Aorta (tissue), 5 donors: ENCODE measurements at regions not wholly inside any gene's neighbourhood (a gene's known extent, or its start where the extent isn't known, plus 50 kb on each side); places are given as distances from the start of the nearest gene placed in this dataset.
A peak's percentile ranks its signal among the peaks of the same experiment; 100 is the strongest.

ENCODE experiments used
- ATAC-seq: fragments of 200-7000 bp; cut with Tn5 transposase; one replicate; pipeline ENCODE4 v1.9.1; 2022; ENCODE audit warnings: moderate library complexity; ENCODE audit not compliant: low FRiP score
- DNase-seq, 2 donors: peaks; one replicate each; pipeline ENCODE4 v3.0.0-alpha.2; 2020
- H3K27ac ChIP-seq, 2 donors: one replicate each; pipeline ENCODE4 v1.5.1; 2013; ENCODE audit warnings: low read length in 2 of 2, mild to moderate bottlenecking in 2 of 2, moderate library complexity in 2 of 2, control low read depth in 1 of 2, inconsistent platforms in 1 of 2, low read depth in 1 of 2
- H3K27me3 ChIP-seq, 2 donors: one replicate each; pipeline ENCODE4 v1.6.1; 2013; ENCODE audit warnings: control low read depth in 1 of 2, low read length in 1 of 2, mild to moderate bottlenecking in 1 of 2, moderate library complexity in 1 of 2; ENCODE audit not compliant: insufficient read depth in 2 of 2, control insufficient read depth in 1 of 2
- H3K36me3 ChIP-seq, 2 donors: one replicate each; pipeline ENCODE4 v1.6.1; 2013; ENCODE audit warnings: control low read depth in 1 of 2, low read length in 1 of 2, mild to moderate bottlenecking in 1 of 2; ENCODE audit not compliant: insufficient read depth in 2 of 2, control insufficient read depth in 1 of 2
- H3K4me1 ChIP-seq, 2 donors: one replicate each; pipeline ENCODE4 v1.6.1; 2013; ENCODE audit warnings: low read length in 2 of 2, control low read depth in 1 of 2, mild to moderate bottlenecking in 1 of 2, moderate library complexity in 1 of 2; ENCODE audit not compliant: insufficient read depth in 2 of 2, control insufficient read depth in 1 of 2
- H3K4me3 ChIP-seq, 2 donors: one replicate each; pipeline ENCODE4 v1.5.1; 2013; ENCODE audit warnings: low read length in 2 of 2, control low read depth in 1 of 2, mild to moderate bottlenecking in 1 of 2
- H3K9me3 ChIP-seq: one replicate; pipeline ENCODE4 v1.6.1; 2013; ENCODE audit warnings: mild to moderate bottlenecking, low read length; ENCODE audit not compliant: control insufficient read depth
- WGBS, 2 donors: extraction: QIAGEN DNeasy Blood & Tissue Kit; methylation state at CpG; one replicate each; pipeline ENCODE4 v1.1.7; 2013; 5-methylcytosine and 5-hydroxymethylcytosine counted together
- intact Hi-C, 2 donors: fragments of 100-400 bp; cut with DNase I; formaldehyde crosslinking; loops; one replicate each; pipeline versions ENCODE4 v1.14.2 to v1.15.0; 2022
- donor health status: healthy with polysubstance abuse.
- donor health status: Bipolar disorder and iron deficiency.
- donor health status: DM: no; HTN: no; CAD: no.
- donor health status: DM: no; HTN: no; CAD: no.
- donor health status: DM: yes; HTN: yes; CAD: no.

DNA sequence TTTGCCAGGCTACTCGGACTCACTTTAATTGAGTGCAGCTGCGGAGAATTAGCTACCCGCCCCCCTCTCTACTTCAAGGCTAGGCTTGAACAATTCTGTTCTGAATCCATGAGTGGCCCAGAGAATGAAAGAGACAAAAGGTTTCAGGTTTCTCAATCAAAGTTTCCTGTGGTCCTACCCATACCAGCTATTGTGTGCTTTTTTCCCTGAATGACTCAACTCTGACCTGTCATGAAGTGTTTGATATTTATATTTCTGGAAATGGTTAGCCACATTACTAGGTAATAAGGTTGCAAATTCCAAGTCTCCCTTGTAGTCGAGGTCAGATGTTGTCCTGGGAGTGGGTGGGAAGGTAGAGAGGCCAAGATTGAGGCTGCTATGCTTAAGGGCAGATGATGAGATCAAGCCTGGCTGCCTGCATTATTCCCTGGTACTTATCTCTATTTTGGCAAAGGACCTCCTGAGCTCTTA lies 392.7 kb upstream of the TBL1XR1 start:
- ATAC-seq (peak; percentile 53), DNase-seq (peak in 1 of 2 donors; percentile 48)
- H3K9me3 ChIP-seq: no peaks in the 10 kb centered on the region
- no peaks in the 10 kb centered on the region for H3K4me1 ChIP-seq
- H3K4me3 ChIP-seq: no peak overlapping the region
- WGBS, 2 donors: 60 to 67% methylated on average over 4 of the region's 4 CpGs
- intact Hi-C loops: loop anchor here in 1 of 2 donors (10.0 kb wide), 1 partner anchor 105 kb away; no protein-coding TSS in a partner anchor
- H3K27me3 ChIP-seq: no peaks in the 10 kb centered on the region
- H3K36me3 ChIP-seq: no peaks in the 10 kb centered on the region
- H3K27ac ChIP-seq: peak overlapping the region; percentile 33 to 51

DNA sequence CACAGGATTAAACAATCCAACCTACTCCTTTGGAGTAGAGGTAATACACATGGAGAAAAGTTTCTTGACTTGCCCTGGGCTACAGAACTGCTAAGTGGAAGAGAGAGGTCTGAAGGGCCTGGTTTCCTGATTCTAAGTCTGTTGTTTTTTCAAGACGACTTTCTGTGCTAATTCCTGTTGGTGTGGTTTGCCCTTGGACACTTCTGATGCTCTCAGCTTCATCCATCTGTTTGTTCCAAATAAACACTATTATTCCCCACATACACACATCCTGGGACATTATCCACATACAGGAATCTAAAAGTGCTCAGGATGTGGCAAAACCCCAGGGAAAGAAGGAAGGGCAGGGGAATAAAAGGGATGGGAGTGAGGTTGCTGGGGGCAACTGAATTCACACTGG lies 393.5 kb upstream of the TBL1XR1 start:
- Histone ChIP-seq H3K27me3 (no peaks in the 10 kb centered on the region), H3K27ac (no peak overlapping the region), H3K9me3 (no peaks in the 10 kb centered on the region), H3K36me3 (no peaks in the 10 kb centered on the region), H3K4me1 (no peaks in the 10 kb centered on the region), H3K4me3 (no peak overlapping the region)
- WGBS, 2 donors: 76 to 81% methylated on average over 1 of the region's 1 CpG
- ATAC-seq (no peak), DNase-seq (no peak)
- intact Hi-C loops: loop anchor here in 1 of 2 donors (10.0 kb wide), 1 partner anchor 106 kb away; no protein-coding TSS in a partner anchor

- no peaks in the 10 kb centered on the region for H3K27me3 ChIP-seq
- no peaks in the 10 kb centered on the region for H3K36me3 ChIP-seq
- H3K4me3 ChIP-seq: no peak overlapping the region
- ATAC-seq: no peak
- peaks cover 0 to 4% of the 10 kb centered on the region in 2 donors for H3K4me1 ChIP-seq
- WGBS, 2 donors: 64 to 79% methylated on average over 4 of the region's 4 CpGs
- H3K27ac ChIP-seq: no peak overlapping the region
- no peaks in the 10 kb centered on the region for H3K9me3 ChIP-seq
- intact Hi-C loops: loop anchor here in 1 of 2 donors (10.0 kb wide), 1 partner anchor 107 kb away; no protein-coding TSS in a partner anchor
- peak in 1 of 2 donors; percentile 60 for DNase-seq
Measured at GRCh38 chr3:177591379-177591778, 394.1 kb upstream of the TBL1XR1 start.

DNA sequence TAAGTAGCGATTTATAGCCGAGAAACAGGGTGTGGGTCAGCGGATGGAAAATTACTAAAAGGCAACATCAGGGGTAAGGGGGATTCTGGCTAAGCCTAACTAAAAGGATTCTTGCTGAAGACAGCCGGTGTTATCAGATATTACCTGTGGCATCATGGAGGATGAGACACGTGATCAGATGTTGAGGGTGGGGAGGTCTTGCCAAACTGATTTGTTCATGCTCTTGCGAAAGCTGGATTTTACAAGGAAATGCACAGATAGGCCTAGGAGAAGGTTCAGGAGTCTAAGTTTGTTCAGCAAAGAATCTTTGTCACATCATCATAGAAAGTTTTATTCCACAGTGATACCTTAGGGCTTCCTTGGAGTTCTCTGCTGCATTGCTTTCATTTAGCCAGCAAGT lies 396.8 kb upstream of the TBL1XR1 start:
- no peaks in the 10 kb centered on the region for H3K36me3 ChIP-seq
- H3K4me1 ChIP-seq: peaks cover 0 to 19% of the 10 kb centered on the region in 2 donors
- no peak for ATAC-seq
- intact Hi-C loops: loop anchor here in 1 of 2 donors (10.0 kb wide), 1 partner anchor 109 kb away; no protein-coding TSS in a partner anchor
- 91 to 92% methylated on average over 6 of the region's 6 CpGs for WGBS, 2 donors
- no peak for DNase-seq
- no peaks in the 10 kb centered on the region for H3K27me3 ChIP-seq
- H3K4me3 ChIP-seq: no peak overlapping the region
- H3K9me3 ChIP-seq: no peaks in the 10 kb centered on the region
- peak overlapping the region in 1 of 2 donors; percentile 40 for H3K27ac ChIP-seq

DNA sequence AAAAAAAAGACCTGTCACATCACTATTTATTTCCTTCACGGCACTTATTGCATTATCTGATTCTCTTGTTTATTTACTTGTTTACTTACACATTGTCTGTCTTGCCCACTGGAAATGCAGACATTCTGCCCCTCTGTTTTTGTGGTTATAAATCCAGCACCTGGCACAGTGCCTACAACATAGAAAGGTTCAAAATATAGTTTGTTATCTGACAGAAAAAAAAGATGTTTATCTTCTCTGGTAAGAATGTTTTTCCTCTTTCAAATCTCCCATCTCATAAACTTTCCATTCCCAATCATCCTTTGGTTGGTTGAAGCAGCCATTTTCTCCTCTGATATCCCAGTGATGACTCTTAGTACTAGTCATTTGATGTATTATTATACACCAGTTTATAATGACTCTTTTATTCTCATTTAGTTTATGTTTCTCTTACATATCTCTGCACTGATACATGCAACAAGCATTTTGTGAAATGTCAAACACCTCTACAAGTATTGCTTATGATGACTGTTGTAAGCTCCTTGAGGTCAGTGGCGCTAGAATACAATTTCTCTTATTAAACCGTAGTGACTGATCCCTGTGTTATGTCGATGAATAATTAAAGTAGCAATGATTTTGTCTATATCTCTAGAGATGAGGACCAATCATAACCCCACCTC lies 398.4 kb upstream of the TBL1XR1 start:
- ATAC-seq: no peak
- intact Hi-C loops: loop anchor here in 1 of 2 donors (10.0 kb wide), 1 partner anchor 111 kb away; no protein-coding TSS in a partner anchor
- H3K9me3 ChIP-seq: no peaks in the 10 kb centered on the region
- H3K4me1 ChIP-seq: peaks cover 0 to 19% of the 10 kb centered on the region in 2 donors
- no peaks in the 10 kb centered on the region for H3K36me3 ChIP-seq
- no peaks in the 10 kb centered on the region for H3K27me3 ChIP-seq
- H3K4me3 ChIP-seq: no peak overlapping the region
- no peak for DNase-seq
- H3K27ac ChIP-seq: no peak overlapping the region
- 89 to 91% methylated on average over 4 of the region's 4 CpGs for WGBS, 2 donors

DNA sequence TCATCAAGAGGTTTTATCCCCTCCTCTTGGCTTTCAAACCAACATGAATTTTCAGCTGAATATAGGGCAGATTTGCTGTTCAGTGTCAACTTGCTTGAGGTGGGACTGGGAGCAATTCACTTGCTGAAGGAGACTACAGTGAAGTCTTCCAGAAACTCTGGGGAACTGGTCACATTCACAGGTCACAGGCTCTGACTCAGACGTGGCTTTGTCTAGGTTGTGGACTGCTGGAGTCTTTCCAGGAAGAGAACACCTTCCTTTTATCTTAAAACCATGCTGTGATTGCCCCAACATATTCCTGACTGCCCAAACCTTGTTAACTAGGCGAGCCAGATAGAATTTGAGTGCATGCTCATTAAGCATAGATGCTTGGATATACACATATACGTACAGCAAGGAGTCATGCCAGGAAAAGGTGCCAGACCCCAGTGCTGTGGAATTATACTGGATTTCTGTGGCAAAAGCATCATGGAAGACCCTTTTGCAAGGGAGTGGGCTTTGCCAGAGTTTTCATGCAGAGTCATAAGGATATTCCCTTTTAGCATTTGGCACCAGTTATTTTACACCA lies 399.1 kb upstream of the TBL1XR1 start:
- H3K4me1 ChIP-seq: peaks cover 0 to 19% of the 10 kb centered on the region in 2 donors
- no peaks in the 10 kb centered on the region for H3K36me3 ChIP-seq
- no peaks in the 10 kb centered on the region for H3K27me3 ChIP-seq
- H3K4me3 ChIP-seq: no peak overlapping the region
- 32% methylated on average over 3 of the region's 3 CpGs for WGBS, 2 donors
- peak overlapping the region in 1 of 2 donors; percentile 33 for H3K27ac ChIP-seq
- ATAC-seq (no peak), DNase-seq (no peak)
- intact Hi-C loops: loop anchor here in 1 of 2 donors (10.0 kb wide), 1 partner anchor 112 kb away; no protein-coding TSS in a partner anchor
- no peaks in the 10 kb centered on the region for H3K9me3 ChIP-seq

DNA sequence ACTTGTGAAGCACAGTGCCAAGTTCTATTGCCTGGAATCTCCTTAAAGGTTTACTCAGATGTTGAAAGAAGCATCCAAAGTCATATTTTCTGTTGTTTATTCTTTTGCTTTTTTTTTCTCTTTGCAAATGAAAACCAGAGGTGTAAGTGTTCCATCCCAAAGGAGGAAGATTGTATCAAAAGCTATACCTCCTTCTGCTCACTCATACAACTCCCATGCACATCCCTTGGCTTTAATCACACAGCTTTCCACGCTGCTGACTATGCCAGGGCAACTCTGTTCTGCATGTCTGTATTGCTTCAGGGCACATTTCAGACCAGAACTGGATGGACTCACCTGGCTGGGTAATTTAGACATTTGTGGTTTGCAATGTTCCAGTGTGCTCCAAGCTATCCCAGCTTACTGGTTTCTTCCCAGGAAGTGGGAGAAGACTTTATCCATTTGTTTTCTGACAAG lies 399.6 kb upstream of the TBL1XR1 start:
- 0 to 8% methylated on average over 1 of the region's 1 CpG for WGBS, 2 donors
- Histone ChIP-seq H3K36me3 (no peaks in the 10 kb centered on the region), H3K27me3 (no peaks in the 10 kb centered on the region), H3K27ac (peak overlapping the region; percentile 13 to 93), H3K9me3 (no peaks in the 10 kb centered on the region), H3K4me1 (peaks cover 0 to 19% of the 10 kb centered on the region in 2 donors), H3K4me3 (no peak overlapping the region)
- DNase-seq (no peak), ATAC-seq (peak; percentile 56)
- intact Hi-C loops: loop anchor here in 1 of 2 donors (10.0 kb wide), 1 partner anchor 112 kb away; no protein-coding TSS in a partner anchor

DNA sequence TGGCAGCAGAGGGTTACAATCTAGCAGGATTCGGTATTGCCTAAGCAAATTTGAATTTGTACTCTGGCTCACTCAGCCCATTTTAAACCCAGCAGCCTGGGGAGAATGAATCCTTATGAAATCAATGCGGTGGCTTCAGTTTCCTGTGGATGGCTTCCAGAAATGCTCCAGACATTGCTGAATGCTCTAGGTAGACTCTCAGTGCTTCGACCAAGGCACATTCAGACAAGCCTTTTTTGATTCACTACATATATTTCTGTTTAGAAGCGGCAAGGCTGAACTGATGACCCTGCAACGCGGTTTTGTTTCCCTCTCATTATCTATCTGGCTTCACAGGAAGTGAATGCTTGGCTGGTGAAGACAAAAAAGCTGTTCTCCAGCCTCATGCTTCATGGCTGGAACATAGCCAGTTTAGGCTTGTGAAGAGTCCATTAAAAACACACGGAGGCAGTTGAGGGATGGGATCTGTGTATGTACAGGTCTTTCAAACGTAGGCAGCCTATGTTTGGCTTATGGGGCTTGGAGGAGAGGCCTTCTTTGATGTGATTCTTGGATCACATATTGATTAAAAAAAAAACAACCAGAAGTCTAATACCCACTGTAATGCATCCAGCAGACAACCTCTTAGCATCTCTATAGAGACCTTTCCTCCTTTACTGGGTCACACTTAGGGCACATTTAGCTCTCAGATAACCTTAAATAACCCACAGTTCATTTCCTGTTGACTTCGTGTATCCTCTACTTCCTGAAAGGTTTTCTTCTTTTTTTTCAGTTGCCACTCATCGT lies 400.2 kb upstream of the TBL1XR1 start:
- peak; percentile 71 for ATAC-seq
- Histone ChIP-seq H3K4me3 (no peak overlapping the region), H3K36me3 (no peaks in the 10 kb centered on the region), H3K4me1 (peaks cover 0 to 19% of the 10 kb centered on the region in 2 donors), H3K9me3 (no peaks in the 10 kb centered on the region), H3K27me3 (no peaks in the 10 kb centered on the region), H3K27ac (peak overlapping the region; percentile 83 to 93)
- DNase-seq: peak in 1 of 2 donors; percentile 62
- intact Hi-C loops: loop anchor here in 1 of 2 donors (10.0 kb wide), 1 partner anchor 113 kb away; no protein-coding TSS in a partner anchor
- 3 to 5% methylated on average over 10 of the region's 10 CpGs for WGBS, 2 donors
